ENCODE measurements at regions not wholly inside any gene's neighbourhood (a gene's known extent, or its start where the extent isn't known, plus 50 kb on each side); places are given as distances from the start of the nearest gene placed in this dataset.

- TF ChIP-seq ZNF407 (CRISPR knock-in tag; IDR thresholded peaks at IDR 0.05; ENCODE audit: not compliant biosample characterization) (no peak), SMC3 (IDR thresholded peaks at IDR 0.05; ENCODE audit: low read length) (peak; percentile 43; the same call in 1 of the 2 replicates), SRY (CRISPR knock-in tag; IDR thresholded peaks at IDR 0.05) (no peak)
Observed at GRCh38 chr13:78121459-78122348, 203.1 kb upstream of the EDNRB start (continued).

Data from HepG2 (cell line).